ELF-1 (cell line): ENCODE measurements at regions not wholly inside any gene's neighbourhood (a gene's known extent, or its start where the extent isn't known, plus 50 kb on each side); places are given as distances from the start of the nearest gene placed in this dataset.
"Not testable (repeated sequence)": the region's sequence is repeated elsewhere in the genome, so short reads cannot be mapped to it uniquely, and the experiment has no call there.

Experiments
- DNase-seq: peaks from one replicate; pipeline ENCODE4 v3.0.0-alpha.2; 2016; ENCODE audit warnings: low read depth, low spot score

GRCh38 chr7:4319280-4319679 is 362.8 kb upstream of the FOXK1 start:
- DNase-seq = no peak

- DNase-seq = no peak
These were observed 356.4 kb upstream of the FOXK1 start for GRCh38 chr7:4325732-4326131.

GRCh38 chr7:4331711-4332110 is 350.4 kb upstream of the FOXK1 start:
- no peak for DNase-seq

GRCh38 chr7:4338556-4338955 is 343.5 kb upstream of the FOXK1 start:
- DNase-seq = no peak

- DNase-seq = peak; percentile 46
These were observed 338.5 kb upstream of the FOXK1 start for GRCh38 chr7:4343272-4344247.

- no peak for DNase-seq
These were observed 337.1 kb upstream of the FOXK1 start for GRCh38 chr7:4345004-4345403.

GRCh38 chr7:4352069-4352468 is 330.0 kb upstream of the FOXK1 start:
- DNase-seq = no peak

- DNase-seq = peak; percentile 8
These were observed 320.3 kb upstream of the FOXK1 start for GRCh38 chr7:4361774-4362173.

- no peak for DNase-seq
These were observed 298.5 kb upstream of the FOXK1 start for GRCh38 chr7:4383584-4383983.

- DNase-seq = no peak
These were observed 295.9 kb upstream of the FOXK1 start for GRCh38 chr7:4386190-4386589.

GRCh38 chr7:4391103-4391502 is 291.0 kb upstream of the FOXK1 start:
- DNase-seq = not testable (repeated sequence)

GRCh38 chr7:4394736-4395135 is 287.4 kb upstream of the FOXK1 start:
- no peak for DNase-seq

- DNase-seq = no peak
These were observed 283.0 kb upstream of the FOXK1 start for GRCh38 chr7:4399121-4399520.

GRCh38 chr7:4399596-4399995 is 282.5 kb upstream of the FOXK1 start:
- no peak for DNase-seq

- DNase-seq = peak; percentile 10
These were observed 275.6 kb upstream of the FOXK1 start for GRCh38 chr7:4406288-4407058.

- DNase-seq = no peak
These were observed 272.1 kb upstream of the FOXK1 start for GRCh38 chr7:4409946-4410345.

GRCh38 chr7:4416396-4417056 is 265.6 kb upstream of the FOXK1 start:
- no peak for DNase-seq

GRCh38 chr7:4428526-4428925 is 253.6 kb upstream of the FOXK1 start:
- no peak for DNase-seq

- no peak for DNase-seq
These were observed 251.9 kb upstream of the FOXK1 start for GRCh38 chr7:4430227-4430626.

- no peak for DNase-seq
These were observed 247.8 kb upstream of the FOXK1 start for GRCh38 chr7:4434306-4434705.

- no peak for DNase-seq
These were observed 245.7 kb upstream of the FOXK1 start for GRCh38 chr7:4436361-4436895.

GRCh38 chr7:4436936-4437335 is 245.2 kb upstream of the FOXK1 start:
- no peak for DNase-seq
